GM12891 (cell line): ENCODE measurements at regions not wholly inside any gene's neighbourhood (a gene's known extent, or its start where the extent isn't known, plus 50 kb on each side); places are given as distances from the start of the nearest gene placed in this dataset.

Source experiments
- PAX5 ChIP-seq: IDR thresholded peaks from 2 replicates; pipeline ENCODE4 v1.6.1; 2011; ENCODE audit warnings: low read length, moderate library complexity, mild to moderate bottlenecking; ENCODE audit not compliant: insufficient read depth, severe bottlenecking
- POLR2A ChIP-seq: IDR thresholded peaks from 2 replicates; pipeline ENCODE4 v1.6.1; 2011; ENCODE audit warnings: low read depth, low read length, control low read depth
- POLR2AphosphoS5 ChIP-seq: IDR thresholded peaks from 2 replicates; pipeline ENCODE4 v1.6.1; 2011; ENCODE audit warnings: low read depth, low read length, control low read depth
- POU2F2 ChIP-seq: IDR thresholded peaks from 2 replicates; pipeline ENCODE4 v1.6.1; 2011; ENCODE audit warnings: low read depth, mild to moderate bottlenecking, control low read depth, low read length, moderate library complexity
- SPI1 ChIP-seq: IDR thresholded peaks from 2 replicates; pipeline ENCODE4 v1.6.1; 2011; ENCODE audit warnings: low read depth, low read length, control low read depth
- TAF1 ChIP-seq: IDR thresholded peaks from 2 replicates; pipeline ENCODE4 v1.6.1; 2011; ENCODE audit warnings: low read depth, low read length, control low read depth

DNA sequence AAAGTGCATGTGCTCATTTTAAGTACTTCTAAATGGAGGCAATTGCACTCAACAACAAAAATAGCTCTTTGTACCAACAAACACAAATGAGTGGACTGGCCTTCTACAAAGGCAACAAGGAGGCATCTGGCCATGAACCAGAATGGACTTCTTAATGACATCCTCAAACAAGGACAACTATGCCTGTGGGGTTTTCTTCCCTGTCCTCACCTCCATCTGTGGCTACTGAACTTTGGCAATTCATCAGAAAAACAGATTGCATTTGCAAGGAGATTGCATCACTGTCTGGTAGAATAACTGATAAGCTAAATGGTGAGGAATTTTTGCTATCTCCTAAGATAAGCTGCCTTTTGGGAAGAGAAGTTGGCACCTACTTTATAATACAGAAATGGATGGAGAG lies 447.3 kb upstream of the CCNG1 start:
- TF ChIP-seq POLR2A: no peak
- TF ChIP-seq POLR2AphosphoS5: no peak
- TF ChIP-seq TAF1: no peak
- no peak for TF ChIP-seq PAX5
- TF ChIP-seq SPI1: no peak
- TF ChIP-seq POU2F2: no peak
